ENCODE measurements at regions not wholly inside any gene's neighbourhood (a gene's known extent, or its start where the extent isn't known, plus 50 kb on each side); places are given as distances from the start of the nearest gene placed in this dataset.

- no peaks in the 10 kb centered on the region for H3K36me3 Mint-ChIP-seq (ENCODE audit: low read depth)
- H3K4me1 Mint-ChIP-seq, result no peaks in the 10 kb centered on the region
- no peaks in the 10 kb centered on the region for H3K9me3 ChIP-seq (ENCODE audit: control insufficient read depth, low read length)
- no peaks in the 10 kb centered on the region for H3K9me3 Mint-ChIP-seq
- no peak overlapping the region for H3K27ac Mint-ChIP-seq
- H3K36me3 ChIP-seq (ENCODE audit: control insufficient read depth, insufficient read depth, low read length), result no peaks in the 10 kb centered on the region
- 83 to 100% methylated on average over 1 to 2 of the region's 2 CpGs for whole genome bisulfite sequencing, 2 experiments (ENCODE audit: insufficient coverage in 1 of 2, insufficient read length in 1 of 2)
- H3K27ac ChIP-seq (ENCODE audit: low read depth, low read length), result no peak overlapping the region
- H3K9ac ChIP-seq (ENCODE audit: extremely low read depth, low read length, poor library complexity, severe bottlenecking), result no peak overlapping the region
- H3K27me3 ChIP-seq (ENCODE audit: control insufficient read depth, insufficient read depth, low read length, poor library complexity, severe bottlenecking), result no peaks in the 10 kb centered on the region
- no peak for TF ChIP-seq CTCF (conservative IDR thresholded peaks at IDR 0.05)
- no peak for DNase-seq
- H3K4me3 ChIP-seq (ENCODE audit: low read length), result no peak overlapping the region
- peaks cover 3% of the 10 kb centered on the region for H3K4me1 ChIP-seq (ENCODE audit: control insufficient read depth, insufficient read depth, low read length)
- no peak overlapping the region for H3K4me3 Mint-ChIP-seq
- H3K27me3 Mint-ChIP-seq (ENCODE audit: insufficient read depth), result no peaks in the 10 kb centered on the region
These were observed 586.4 kb downstream of the MAT2B start for GRCh38 chr5:164091836-164092235.

GRCh38 chr5:164094291-164094690 lies 588.9 kb downstream of the MAT2B start:
- H3K4me1 Mint-ChIP-seq, result no peaks in the 10 kb centered on the region
- no peak overlapping the region for H3K4me3 Mint-ChIP-seq
- WGBS, 2 experiments (ENCODE audit: insufficient coverage in 1 of 2, insufficient read length in 1 of 2), result 92 to 100% methylated on average over 1 to 3 of the region's 3 CpGs

GRCh38 chr5:164097749-164098148 lies 592.3 kb downstream of the MAT2B start:
- Mint-ChIP-seq H3K27me3 (ENCODE audit: insufficient read depth) (no peaks in the 10 kb centered on the region), H3K36me3 (ENCODE audit: low read depth) (no peaks in the 10 kb centered on the region), H3K4me1 (peaks cover 6% of the 10 kb centered on the region), H3K9me3 (no peaks in the 10 kb centered on the region), H3K4me3 (no peak overlapping the region), H3K27ac (no peak overlapping the region)
- WGBS, 2 experiments (ENCODE audit: insufficient coverage in 1 of 2, insufficient read length in 1 of 2), result 97% methylated on average over 4 of the region's 4 CpGs; no CpG with 5 or more reads in 1 of the 2 experiments
- Histone ChIP-seq H3K36me3 (ENCODE audit: control insufficient read depth, insufficient read depth, low read length) (no peaks in the 10 kb centered on the region), H3K27ac (ENCODE audit: low read depth, low read length) (no peak overlapping the region), H3K4me1 (ENCODE audit: control insufficient read depth, insufficient read depth, low read length) (peaks cover 3% of the 10 kb centered on the region), H3K27me3 (ENCODE audit: control insufficient read depth, insufficient read depth, low read length, poor library complexity, severe bottlenecking) (peaks cover 22% of the 10 kb centered on the region), H3K9me3 (ENCODE audit: control insufficient read depth, low read length) (no peaks in the 10 kb centered on the region), H3K9ac (ENCODE audit: extremely low read depth, low read length, poor library complexity, severe bottlenecking) (no peak overlapping the region), H3K4me3 (ENCODE audit: low read length) (no peak overlapping the region)
- no peak for TF ChIP-seq CTCF (conservative IDR thresholded peaks at IDR 0.05)
- DNase-seq, result no peak

More at GRCh38 chr5:164094291-164094690, 588.9 kb downstream of the MAT2B start:
- Histone ChIP-seq H3K9me3 (ENCODE audit: control insufficient read depth, low read length) (no peaks in the 10 kb centered on the region), H3K27ac (ENCODE audit: low read depth, low read length) (no peak overlapping the region), H3K9ac (ENCODE audit: extremely low read depth, low read length, poor library complexity, severe bottlenecking) (no peak overlapping the region), H3K27me3 (ENCODE audit: control insufficient read depth, insufficient read depth, low read length, poor library complexity, severe bottlenecking) (peaks cover 12% of the 10 kb centered on the region), H3K4me3 (ENCODE audit: low read length) (no peak overlapping the region), H3K36me3 (ENCODE audit: control insufficient read depth, insufficient read depth, low read length) (no peaks in the 10 kb centered on the region), H3K4me1 (ENCODE audit: control insufficient read depth, insufficient read depth, low read length) (peaks cover 3% of the 10 kb centered on the region)
- H3K27ac Mint-ChIP-seq, result no peak overlapping the region
- no peaks in the 10 kb centered on the region for H3K36me3 Mint-ChIP-seq (ENCODE audit: low read depth)
- no peak for DNase-seq
- H3K27me3 Mint-ChIP-seq (ENCODE audit: insufficient read depth), result no peaks in the 10 kb centered on the region
- no peaks in the 10 kb centered on the region for H3K9me3 Mint-ChIP-seq
- TF ChIP-seq CTCF (conservative IDR thresholded peaks at IDR 0.05), result no peak

Measured in endodermal cell (in vitro differentiated cells).